ENCODE measurements at regions not wholly inside any gene's neighbourhood (a gene's known extent, or its start where the extent isn't known, plus 50 kb on each side); places are given as distances from the start of the nearest gene placed in this dataset.
"Not testable (repeated sequence)": the region's sequence is repeated elsewhere in the genome, so short reads cannot be mapped to it uniquely, and the experiment has no call there.

DNA sequence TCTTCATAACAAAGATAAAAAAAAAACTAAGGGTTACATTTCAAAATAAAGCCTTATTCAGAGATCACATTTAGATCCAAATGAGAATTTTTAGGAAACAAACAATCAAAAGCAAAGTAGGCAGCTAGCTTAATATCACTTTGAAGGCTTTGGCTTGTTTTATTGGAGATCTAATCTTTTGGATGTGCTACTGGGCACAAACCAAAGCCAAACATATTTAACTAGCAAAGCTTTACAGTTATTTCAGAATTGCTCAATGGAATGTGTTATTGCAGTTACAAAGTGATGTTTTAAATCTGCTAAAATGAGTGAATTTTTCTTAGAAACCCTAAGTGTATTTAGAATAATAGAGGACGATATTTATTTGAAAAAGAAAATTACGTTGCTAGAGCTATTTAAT is 114.7 kb upstream of the KLHL1 start:
- DNase-seq: no peak

DNA sequence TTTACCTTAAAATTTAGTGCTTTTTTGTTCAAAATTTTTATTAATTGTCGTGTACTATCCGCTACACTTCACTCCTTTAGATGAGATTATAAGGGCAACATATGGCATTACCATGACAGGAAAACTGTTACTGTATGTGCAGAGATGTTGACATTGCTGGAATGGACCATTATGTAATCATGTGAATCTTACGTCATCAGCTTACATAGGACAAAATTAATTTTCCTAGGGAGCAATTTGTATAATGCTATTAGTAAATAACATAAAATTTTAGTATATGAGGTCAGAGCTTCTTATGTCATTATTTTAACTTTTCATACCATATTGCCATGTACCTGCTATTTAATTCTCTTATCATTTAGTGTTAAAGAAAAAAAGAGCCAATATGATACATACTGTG is 110.4 kb upstream of the KLHL1 start:
- no peak for DNase-seq

DNA sequence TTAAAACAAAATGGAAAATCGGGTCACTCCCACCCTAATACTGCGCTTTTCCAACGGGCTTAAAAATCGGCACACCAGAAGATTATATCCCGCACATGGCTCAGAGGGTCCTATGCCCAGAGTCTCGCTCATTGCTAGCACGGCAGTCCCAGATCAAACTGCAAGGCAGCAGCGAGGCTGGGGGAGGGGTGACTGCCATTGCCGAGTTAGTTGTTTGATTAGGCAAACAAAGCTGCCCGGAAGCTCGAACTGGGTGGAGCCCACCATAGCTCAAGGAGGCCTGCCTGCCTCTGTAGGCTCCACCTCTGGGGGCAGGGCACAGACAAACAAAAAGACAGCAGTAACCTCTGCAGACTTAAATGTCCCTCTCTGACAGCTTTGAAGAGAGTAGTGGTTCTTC is 100.7 kb upstream of the KLHL1 start:
- DNase-seq: not testable (repeated sequence)

DNA sequence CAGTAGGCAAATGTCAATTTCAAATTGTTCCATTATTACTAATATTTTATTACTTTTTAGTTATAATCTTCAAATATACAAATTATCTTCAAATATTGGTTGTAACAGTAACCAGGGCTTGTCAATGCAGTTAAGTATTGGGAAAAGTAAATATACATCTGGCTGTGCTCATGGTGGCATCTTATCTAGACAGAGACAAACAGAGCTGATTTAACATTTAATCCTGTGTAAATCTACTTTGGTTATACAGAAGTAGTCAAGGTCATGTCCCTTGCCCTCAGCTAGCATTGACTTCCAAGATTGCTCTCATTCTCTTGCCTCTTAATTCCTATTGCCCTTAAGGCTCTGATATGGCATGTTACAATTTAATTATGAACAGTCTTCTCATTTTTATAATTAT is 98.4 kb upstream of the KLHL1 start:
- no peak for DNase-seq

DNA sequence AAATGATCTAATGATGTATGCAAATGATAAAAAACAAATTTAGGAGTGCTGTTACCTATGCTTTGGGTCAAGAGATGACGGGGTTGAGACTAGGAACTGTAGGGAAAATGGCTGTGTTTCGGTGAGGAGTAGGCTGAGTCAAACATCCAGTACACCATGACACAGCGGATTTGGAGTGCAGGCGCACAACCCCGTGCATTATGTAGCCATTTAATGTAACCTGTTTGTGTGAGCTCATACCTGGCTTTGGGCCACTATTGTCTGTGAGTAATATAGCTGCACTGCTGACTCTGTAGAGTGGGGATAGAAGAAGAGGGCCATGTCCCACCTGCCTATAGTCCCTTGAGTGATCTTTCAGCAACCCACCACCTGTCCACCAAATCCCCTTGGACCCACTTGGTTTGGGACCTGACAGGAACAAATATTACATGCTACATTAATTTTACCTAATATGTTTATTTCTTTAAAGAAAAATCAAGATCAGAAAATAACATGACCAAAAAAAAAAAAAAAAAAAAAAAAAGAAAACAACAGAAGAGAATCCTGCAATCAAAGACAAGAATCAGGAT is 95.5 kb upstream of the KLHL1 start:
- DNase-seq: no peak

DNA sequence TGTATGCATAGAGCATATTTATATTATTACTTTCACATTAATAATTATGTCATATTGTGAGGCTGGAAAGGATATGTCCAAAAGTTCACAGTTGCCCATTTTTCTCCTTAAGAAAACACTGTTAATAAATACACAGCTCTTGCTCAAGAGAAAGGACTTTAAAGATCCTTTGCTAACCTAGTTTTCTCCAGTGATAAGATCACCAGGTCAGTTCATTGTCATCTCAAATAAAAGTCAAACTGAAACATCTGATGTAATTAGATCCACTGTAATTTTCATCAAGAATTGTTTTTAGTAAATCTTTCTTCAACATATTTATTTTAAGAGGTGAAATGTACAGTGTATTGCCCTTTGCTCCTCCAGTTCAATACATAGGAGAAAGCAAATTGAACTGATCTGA is 82.8 kb upstream of the KLHL1 start:
- DNase-seq: no peak

DNA sequence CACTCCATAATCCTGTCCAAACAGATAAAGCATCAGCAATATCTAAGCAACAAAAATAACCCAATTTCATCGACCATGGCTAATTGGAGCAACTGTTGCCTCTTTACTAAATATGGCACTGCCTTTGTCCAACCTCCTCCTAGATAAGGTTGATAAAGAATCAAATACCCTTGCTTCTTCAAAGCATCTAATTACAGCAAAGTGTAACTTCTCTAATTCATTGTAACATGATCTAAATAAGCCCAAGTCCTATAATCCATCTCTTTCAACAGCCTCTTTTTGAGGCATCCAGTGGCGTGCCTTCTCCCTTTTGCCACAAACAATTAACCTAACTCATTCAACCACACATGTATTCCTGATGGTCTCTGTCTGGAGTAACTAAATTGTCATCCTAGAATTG is 81.7 kb upstream of the KLHL1 start:
- DNase-seq: no peak

DNA sequence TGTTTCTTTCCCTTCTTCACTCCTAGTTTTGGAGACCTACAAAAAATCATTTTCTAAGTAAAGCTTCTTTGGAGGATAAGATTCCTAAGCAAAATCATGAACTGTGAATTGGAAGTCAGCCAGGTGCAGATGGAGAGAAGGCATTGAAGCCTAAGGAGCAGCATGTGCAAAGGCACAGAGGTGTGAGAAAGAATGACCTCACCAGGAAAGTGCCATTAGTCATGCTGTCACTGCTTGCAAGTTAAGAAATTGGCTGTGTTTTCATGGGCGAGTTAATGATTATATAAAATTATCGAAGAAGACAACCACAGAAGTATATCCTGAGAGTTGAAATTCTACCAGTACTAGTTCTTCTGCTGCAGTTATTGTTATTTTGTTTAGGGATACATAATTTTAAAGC is 80.3 kb upstream of the KLHL1 start:
- DNase-seq: no peak

DNA sequence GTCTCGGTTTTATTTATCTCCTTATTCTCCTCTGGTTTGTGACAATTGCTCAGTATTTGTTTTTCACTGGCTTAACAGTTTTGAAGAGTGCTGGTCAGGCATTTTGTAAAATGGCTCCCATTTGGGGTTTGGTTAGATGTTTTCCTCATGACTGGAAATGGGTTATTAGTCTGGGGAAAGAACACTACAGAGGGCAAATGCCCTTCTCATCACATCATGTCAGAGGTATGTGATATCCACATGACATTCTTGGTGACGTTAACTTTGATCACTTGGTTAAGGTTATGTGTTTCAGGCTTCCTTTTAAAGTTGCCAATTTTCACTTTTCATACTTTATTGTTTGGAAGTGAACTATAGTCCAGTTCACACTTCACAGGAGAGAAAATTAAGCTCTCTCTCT is 74.8 kb upstream of the KLHL1 start:
- no peak for DNase-seq

All from activated CD4-positive, alpha-beta T cell treated with anti-CD3 and anti-CD28 coated beads, Interleukin-2, amount 50 U/mL, for 4 hours (primary cell).